ENCODE measurements at regions not wholly inside any gene's neighbourhood (a gene's known extent, or its start where the extent isn't known, plus 50 kb on each side); places are given as distances from the start of the nearest gene placed in this dataset.
A peak's percentile ranks its signal among the peaks of the same experiment; 100 is the strongest.

DNA sequence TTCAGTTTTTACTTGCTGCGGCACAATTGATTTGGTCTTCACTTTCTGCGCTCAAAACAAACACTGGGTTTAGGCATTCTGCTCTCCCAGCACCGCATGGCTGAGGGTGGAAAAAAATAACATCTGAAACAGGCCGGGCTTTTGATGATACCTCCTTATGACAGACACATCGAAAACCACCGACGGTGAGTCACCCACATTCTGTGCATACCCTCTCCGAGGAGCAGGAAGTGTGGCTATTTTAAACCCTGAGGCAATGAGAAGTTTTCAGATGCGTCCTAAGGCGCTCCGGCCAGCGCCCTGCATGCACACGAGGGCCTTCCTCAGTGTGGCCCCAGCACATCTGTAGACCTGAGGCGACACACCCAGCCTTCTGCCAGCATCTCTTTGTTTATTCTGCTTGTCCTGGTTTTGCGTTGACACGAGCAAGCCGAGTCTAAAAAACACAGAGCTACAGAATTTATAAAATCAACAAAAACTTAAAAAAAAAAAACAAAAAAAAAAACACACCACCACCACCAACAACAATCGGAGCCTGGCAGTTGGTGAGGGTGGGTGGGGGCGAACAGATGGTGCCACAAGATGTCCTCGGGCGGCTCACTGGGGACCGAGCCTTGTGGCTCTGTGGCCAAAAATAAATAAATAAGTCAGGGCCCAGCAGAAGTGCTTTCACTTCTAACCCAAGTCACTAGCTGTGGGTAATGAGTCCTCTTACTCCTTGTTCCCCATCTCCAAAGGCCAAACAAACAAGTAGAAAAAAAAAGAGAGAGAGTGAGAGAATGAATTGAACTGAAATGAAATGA lies 162.6 kb upstream of the IRF2BP2 start (continued):
- TF ChIP-seq, protein P1, sequence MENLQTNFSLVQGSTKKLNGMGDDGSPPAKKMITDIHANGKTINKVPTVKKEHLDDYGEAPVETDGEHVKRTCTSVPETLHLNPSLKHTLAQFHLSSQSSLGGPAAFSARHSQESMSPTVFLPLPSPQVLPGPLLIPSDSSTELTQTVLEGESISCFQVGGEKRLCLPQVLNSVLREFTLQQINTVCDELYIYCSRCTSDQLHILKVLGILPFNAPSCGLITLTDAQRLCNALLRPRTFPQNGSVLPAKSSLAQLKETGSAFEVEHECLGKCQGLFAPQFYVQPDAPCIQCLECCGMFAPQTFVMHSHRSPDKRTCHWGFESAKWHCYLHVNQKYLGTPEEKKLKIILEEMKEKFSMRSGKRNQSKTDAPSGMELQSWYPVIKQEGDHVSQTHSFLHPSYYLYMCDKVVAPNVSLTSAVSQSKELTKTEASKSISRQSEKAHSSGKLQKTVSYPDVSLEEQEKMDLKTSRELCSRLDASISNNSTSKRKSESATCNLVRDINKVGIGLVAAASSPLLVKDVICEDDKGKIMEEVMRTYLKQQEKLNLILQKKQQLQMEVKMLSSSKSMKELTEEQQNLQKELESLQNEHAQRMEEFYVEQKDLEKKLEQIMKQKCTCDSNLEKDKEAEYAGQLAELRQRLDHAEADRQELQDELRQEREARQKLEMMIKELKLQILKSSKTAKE (CRISPR knock-in tag; IDR thresholded peaks at IDR 0.05; ENCODE audit: borderline replicate concordance): no peak; the same call in 1 of the 2 replicates
- TF ChIP-seq ZIK1 (CRISPR knock-in tag; IDR thresholded peaks at IDR 0.05; ENCODE audit: borderline replicate concordance, low read depth) (no peak), ZNF737 (CRISPR knock-in tag; IDR thresholded peaks at IDR 0.05; ENCODE audit: borderline replicate concordance) (no peak), SAP130 (CRISPR knock-in tag; IDR thresholded peaks at IDR 0.05; ENCODE audit: low read depth) (peak; percentile 63), LCORL (IDR thresholded peaks at IDR 0.05) (no peak), LCORL (CRISPR knock-in tag; IDR thresholded peaks at IDR 0.05) (no peak), ZNF772 (CRISPR knock-in tag; IDR thresholded peaks at IDR 0.05) (no peak), GTF2F1 (IDR thresholded peaks at IDR 0.05; ENCODE audit: low read length) (no peak), SP4 (CRISPR knock-in tag; IDR thresholded peaks at IDR 0.05) (no peak), AKAP8 (CRISPR knock-in tag; IDR thresholded peaks at IDR 0.05) (no peak), ZNF780A (CRISPR knock-in tag; IDR thresholded peaks at IDR 0.05) (no peak), HMG20A (CRISPR knock-in tag; IDR thresholded peaks at IDR 0.05; ENCODE audit: borderline replicate concordance) (peak; percentile 76), RORA (CRISPR knock-in tag; IDR thresholded peaks at IDR 0.05) (no peak), ZNF496 (CRISPR knock-in tag; IDR thresholded peaks at IDR 0.05; ENCODE audit: insufficient replicate concordance) (no peak), ZNF652 (CRISPR knock-in tag; IDR thresholded peaks at IDR 0.05; ENCODE audit: borderline replicate concordance, low read depth) (no peak), SIN3A (IDR thresholded peaks at IDR 0.05; ENCODE audit: borderline replicate concordance, low read depth, low read length) (no peak), ZNF44 (CRISPR knock-in tag; IDR thresholded peaks at IDR 0.05) (no peak), POLR2AphosphoS5 (IDR thresholded peaks at IDR 0.05; ENCODE audit: low read depth, low read length) (no peak)
- TF ChIP-seq, protein P2, sequence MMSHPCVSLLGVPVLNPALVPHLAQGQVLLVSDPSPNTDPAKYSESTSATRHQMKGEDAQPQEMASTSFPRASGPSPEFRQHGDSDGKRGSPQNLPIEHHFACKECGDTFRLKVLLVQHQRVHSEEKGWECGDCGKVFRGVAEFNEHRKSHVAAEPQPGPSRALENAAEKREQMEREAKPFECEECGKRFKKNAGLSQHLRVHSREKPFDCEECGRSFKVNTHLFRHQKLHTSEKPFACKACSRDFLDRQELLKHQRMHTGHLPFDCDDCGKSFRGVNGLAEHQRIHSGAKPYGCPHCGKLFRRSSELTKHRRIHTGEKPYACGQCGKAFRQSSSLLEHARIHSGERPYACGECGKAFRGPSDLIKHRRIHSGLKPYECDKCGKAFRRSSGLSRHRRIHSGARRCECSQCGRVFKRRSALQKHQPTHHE (CRISPR knock-in tag; IDR thresholded peaks at IDR 0.05; ENCODE audit: borderline replicate concordance): no peak
- TF ChIP-seq, protein P3, sequence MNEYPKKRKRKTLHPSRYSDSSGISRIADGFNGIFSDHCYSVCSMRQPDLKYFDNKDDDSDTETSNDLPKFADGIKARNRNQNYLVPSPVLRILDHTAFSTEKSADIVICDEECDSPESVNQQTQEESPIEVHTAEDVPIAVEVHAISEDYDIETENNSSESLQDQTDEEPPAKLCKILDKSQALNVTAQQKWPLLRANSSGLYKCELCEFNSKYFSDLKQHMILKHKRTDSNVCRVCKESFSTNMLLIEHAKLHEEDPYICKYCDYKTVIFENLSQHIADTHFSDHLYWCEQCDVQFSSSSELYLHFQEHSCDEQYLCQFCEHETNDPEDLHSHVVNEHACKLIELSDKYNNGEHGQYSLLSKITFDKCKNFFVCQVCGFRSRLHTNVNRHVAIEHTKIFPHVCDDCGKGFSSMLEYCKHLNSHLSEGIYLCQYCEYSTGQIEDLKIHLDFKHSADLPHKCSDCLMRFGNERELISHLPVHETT (CRISPR knock-in tag; conservative IDR thresholded peaks at IDR 0.05): no peak
- TF ChIP-seq, protein P4, sequence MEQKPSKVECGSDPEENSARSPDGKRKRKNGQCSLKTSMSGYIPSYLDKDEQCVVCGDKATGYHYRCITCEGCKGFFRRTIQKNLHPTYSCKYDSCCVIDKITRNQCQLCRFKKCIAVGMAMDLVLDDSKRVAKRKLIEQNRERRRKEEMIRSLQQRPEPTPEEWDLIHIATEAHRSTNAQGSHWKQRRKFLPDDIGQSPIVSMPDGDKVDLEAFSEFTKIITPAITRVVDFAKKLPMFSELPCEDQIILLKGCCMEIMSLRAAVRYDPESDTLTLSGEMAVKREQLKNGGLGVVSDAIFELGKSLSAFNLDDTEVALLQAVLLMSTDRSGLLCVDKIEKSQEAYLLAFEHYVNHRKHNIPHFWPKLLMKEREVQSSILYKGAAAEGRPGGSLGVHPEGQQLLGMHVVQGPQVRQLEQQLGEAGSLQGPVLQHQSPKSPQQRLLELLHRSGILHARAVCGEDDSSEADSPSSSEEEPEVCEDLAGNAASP (CRISPR knock-in tag; IDR thresholded peaks at IDR 0.05; ENCODE audit: borderline replicate concordance): peak; percentile 54; the same call in 1 of the 2 replicates
- TF ChIP-seq, protein P5, sequence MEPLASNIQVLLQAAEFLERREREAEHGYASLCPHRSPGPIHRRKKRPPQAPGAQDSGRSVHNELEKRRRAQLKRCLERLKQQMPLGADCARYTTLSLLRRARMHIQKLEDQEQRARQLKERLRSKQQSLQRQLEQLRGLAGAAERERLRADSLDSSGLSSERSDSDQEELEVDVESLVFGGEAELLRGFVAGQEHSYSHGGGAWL (CRISPR knock-in tag; IDR thresholded peaks at IDR 0.05): no peak
- TF ChIP-seq, protein P6, sequence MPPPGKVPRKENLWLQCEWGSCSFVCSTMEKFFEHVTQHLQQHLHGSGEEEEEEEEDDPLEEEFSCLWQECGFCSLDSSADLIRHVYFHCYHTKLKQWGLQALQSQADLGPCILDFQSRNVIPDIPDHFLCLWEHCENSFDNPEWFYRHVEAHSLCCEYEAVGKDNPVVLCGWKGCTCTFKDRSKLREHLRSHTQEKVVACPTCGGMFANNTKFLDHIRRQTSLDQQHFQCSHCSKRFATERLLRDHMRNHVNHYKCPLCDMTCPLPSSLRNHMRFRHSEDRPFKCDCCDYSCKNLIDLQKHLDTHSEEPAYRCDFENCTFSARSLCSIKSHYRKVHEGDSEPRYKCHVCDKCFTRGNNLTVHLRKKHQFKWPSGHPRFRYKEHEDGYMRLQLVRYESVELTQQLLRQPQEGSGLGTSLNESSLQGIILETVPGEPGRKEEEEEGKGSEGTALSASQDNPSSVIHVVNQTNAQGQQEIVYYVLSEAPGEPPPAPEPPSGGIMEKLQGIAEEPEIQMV (CRISPR knock-in tag; IDR thresholded peaks at IDR 0.05; ENCODE audit: low read depth): no peak
